ENCODE measurements at regions not wholly inside any gene's neighbourhood (a gene's known extent, or its start where the extent isn't known, plus 50 kb on each side); places are given as distances from the start of the nearest gene placed in this dataset.

DNA sequence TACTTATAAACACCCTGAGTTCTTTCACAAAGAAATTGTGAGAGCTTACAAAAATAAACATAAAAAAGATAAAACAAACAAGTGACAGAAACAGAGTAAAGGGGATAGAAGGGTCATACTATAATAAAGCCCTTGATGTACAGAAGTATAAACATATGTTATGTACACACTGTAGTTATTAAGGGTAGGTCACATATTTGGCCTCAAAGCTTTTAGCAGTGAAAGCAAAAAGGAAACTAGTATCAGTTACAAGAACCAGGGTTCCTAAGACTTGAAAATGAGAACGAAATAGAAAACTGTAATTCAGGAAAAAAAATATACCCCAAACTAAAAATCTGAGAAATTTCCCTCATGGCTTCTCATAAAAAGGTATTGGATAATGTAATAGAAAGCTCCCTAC lies 380.6 kb downstream of the HDGFL1 start:
- H3K9me3 ChIP-seq (ENCODE audit: control insufficient read depth, insufficient read depth, low read depth, low read length), result no peaks in the 10 kb centered on the region
- CTCF ChIA-PET, result interaction anchor here (0.7 kb wide), 1 partner anchor 10 kb away, joined by 4 read pairs; no protein-coding TSS in a partner anchor

DNA sequence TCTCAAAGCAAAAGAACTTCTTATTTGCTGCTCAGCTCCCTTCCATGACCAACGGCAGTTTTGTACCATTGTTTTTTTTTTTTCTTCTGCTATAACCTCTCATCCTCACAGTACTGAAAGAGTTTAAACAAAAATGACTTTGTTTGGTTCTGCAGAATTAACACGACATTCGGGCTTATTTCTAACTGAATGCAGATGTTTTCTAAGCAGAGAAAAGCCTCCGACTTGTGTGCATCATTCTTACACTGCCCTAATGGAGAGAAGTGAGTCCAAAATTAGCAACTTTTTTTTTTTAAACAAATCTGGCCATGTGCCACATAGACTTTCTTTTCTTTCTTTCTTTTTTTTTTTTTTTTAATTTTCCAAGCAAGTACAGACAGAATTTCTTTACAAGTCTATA lies 382.7 kb downstream of the HDGFL1 start:
- TF ChIP-seq ZNF112 (tag by site-specific recombination; IDR thresholded peaks at IDR 0.05) (no peak), EGR2 (tag by site-specific recombination; IDR thresholded peaks at IDR 0.05; ENCODE audit: low read depth) (no peak), ZNF239 (tag by site-specific recombination; IDR thresholded peaks at IDR 0.05) (no peak), ZNF623 (tag by site-specific recombination; IDR thresholded peaks at IDR 0.05) (no peak), ZNF292 (tag by site-specific recombination; IDR thresholded peaks at IDR 0.05; ENCODE audit: borderline replicate concordance, low read depth) (no peak), MEIS1 (CRISPR knock-in tag; IDR thresholded peaks at IDR 0.05; ENCODE audit: borderline replicate concordance) (no peak)
- TF ChIP-seq, protein P1, sequence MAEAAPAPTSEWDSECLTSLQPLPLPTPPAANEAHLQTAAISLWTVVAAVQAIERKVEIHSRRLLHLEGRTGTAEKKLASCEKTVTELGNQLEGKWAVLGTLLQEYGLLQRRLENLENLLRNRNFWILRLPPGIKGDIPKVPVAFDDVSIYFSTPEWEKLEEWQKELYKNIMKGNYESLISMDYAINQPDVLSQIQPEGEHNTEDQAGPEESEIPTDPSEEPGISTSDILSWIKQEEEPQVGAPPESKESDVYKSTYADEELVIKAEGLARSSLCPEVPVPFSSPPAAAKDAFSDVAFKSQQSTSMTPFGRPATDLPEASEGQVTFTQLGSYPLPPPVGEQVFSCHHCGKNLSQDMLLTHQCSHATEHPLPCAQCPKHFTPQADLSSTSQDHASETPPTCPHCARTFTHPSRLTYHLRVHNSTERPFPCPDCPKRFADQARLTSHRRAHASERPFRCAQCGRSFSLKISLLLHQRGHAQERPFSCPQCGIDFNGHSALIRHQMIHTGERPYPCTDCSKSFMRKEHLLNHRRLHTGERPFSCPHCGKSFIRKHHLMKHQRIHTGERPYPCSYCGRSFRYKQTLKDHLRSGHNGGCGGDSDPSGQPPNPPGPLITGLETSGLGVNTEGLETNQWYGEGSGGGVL (tag by site-specific recombination; IDR thresholded peaks at IDR 0.05), result no peak
- TF ChIP-seq, protein P2, sequence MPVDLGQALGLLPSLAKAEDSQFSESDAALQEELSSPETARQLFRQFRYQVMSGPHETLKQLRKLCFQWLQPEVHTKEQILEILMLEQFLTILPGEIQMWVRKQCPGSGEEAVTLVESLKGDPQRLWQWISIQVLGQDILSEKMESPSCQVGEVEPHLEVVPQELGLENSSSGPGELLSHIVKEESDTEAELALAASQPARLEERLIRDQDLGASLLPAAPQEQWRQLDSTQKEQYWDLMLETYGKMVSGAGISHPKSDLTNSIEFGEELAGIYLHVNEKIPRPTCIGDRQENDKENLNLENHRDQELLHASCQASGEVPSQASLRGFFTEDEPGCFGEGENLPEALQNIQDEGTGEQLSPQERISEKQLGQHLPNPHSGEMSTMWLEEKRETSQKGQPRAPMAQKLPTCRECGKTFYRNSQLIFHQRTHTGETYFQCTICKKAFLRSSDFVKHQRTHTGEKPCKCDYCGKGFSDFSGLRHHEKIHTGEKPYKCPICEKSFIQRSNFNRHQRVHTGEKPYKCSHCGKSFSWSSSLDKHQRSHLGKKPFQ (tag by site-specific recombination; IDR thresholded peaks at IDR 0.05), result no peak
- TF ChIP-seq, protein P3, sequence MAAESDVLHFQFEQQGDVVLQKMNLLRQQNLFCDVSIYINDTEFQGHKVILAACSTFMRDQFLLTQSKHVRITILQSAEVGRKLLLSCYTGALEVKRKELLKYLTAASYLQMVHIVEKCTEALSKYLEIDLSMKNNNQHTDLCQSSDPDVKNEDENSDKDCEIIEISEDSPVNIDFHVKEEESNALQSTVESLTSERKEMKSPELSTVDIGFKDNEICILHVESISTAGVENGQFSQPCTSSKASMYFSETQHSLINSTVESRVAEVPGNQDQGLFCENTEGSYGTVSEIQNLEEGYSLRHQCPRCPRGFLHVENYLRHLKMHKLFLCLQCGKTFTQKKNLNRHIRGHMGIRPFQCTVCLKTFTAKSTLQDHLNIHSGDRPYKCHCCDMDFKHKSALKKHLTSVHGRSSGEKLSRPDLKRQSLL (tag by site-specific recombination; IDR thresholded peaks at IDR 0.05), result no peak
- TF ChIP-seq, protein P4, sequence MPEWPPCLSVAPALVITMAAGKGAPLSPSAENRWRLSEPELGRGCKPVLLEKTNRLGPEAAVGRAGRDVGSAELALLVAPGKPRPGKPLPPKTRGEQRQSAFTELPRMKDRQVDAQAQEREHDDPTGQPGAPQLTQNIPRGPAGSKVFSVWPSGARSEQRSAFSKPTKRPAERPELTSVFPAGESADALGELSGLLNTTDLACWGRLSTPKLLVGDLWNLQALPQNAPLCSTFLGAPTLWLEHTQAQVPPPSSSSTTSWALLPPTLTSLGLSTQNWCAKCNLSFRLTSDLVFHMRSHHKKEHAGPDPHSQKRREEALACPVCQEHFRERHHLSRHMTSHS (tag by site-specific recombination; IDR thresholded peaks at IDR 0.05), result no peak
- H3K27ac ChIP-seq (ENCODE audit: extremely low read depth, low read depth, low read length), result no peak overlapping the region
- H3K4me3 ChIP-seq (ENCODE audit: low read depth, low read length), result no peak overlapping the region
- H3K36me3 ChIP-seq (ENCODE audit: control insufficient read depth in 2 of 2, insufficient read depth in 1 of 2, low read length in 2 of 2), result no peaks in the 10 kb centered on the region
- no peaks in the 10 kb centered on the region for H3K9me3 ChIP-seq (ENCODE audit: control insufficient read depth, insufficient read depth, low read depth, low read length)
- peaks cover 13% of the 10 kb centered on the region for H3K4me1 ChIP-seq (ENCODE audit: control insufficient read depth, insufficient read depth, low read length)
- POLR2A ChIA-PET, result no interaction called here
- CTCF ChIA-PET, result interaction anchor here (0.7 kb wide), 1 partner anchor 304 kb away, joined by 3 read pairs; no protein-coding TSS in a partner anchor

More for the DNA sequence above, 380.6 kb downstream of the HDGFL1 start:
- TF ChIP-seq ZNF121 (tag by site-specific recombination; IDR thresholded peaks at IDR 0.05), result no peak
- no peak for TF ChIP-seq ZNF175 (tag by site-specific recombination; IDR thresholded peaks at IDR 0.05)
- no peak for TF ChIP-seq ZNF791 (tag by site-specific recombination; IDR thresholded peaks at IDR 0.05)
- no peak for TF ChIP-seq ZNF514 (tag by site-specific recombination; IDR thresholded peaks at IDR 0.05)
- TF ChIP-seq, protein P5, sequence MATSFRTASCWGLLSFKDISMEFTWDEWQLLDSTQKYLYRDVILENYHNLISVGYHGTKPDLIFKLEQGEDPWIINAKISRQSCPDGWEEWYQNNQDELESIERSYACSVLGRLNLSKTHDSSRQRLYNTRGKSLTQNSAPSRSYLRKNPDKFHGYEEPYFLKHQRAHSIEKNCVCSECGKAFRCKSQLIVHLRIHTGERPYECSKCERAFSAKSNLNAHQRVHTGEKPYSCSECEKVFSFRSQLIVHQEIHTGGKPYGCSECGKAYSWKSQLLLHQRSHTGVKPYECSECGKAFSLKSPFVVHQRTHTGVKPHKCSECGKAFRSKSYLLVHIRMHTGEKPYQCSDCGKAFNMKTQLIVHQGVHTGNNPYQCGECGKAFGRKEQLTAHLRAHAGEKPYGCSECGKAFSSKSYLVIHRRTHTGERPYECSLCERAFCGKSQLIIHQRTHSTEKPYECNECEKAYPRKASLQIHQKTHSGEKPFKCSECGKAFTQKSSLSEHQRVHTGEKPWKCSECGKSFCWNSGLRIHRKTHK (tag by site-specific recombination; IDR thresholded peaks at IDR 0.05), result no peak
- TF ChIP-seq, protein P6, sequence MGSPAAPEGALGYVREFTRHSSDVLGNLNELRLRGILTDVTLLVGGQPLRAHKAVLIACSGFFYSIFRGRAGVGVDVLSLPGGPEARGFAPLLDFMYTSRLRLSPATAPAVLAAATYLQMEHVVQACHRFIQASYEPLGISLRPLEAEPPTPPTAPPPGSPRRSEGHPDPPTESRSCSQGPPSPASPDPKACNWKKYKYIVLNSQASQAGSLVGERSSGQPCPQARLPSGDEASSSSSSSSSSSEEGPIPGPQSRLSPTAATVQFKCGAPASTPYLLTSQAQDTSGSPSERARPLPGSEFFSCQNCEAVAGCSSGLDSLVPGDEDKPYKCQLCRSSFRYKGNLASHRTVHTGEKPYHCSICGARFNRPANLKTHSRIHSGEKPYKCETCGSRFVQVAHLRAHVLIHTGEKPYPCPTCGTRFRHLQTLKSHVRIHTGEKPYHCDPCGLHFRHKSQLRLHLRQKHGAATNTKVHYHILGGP (tag by site-specific recombination; IDR thresholded peaks at IDR 0.05), result no peak
- TF ChIP-seq ZNF433 (tag by site-specific recombination; IDR thresholded peaks at IDR 0.05; ENCODE audit: low read depth), result no peak
- no peak for TF ChIP-seq ZNF837 (tag by site-specific recombination; IDR thresholded peaks at IDR 0.05)
- TF ChIP-seq, protein P7, sequence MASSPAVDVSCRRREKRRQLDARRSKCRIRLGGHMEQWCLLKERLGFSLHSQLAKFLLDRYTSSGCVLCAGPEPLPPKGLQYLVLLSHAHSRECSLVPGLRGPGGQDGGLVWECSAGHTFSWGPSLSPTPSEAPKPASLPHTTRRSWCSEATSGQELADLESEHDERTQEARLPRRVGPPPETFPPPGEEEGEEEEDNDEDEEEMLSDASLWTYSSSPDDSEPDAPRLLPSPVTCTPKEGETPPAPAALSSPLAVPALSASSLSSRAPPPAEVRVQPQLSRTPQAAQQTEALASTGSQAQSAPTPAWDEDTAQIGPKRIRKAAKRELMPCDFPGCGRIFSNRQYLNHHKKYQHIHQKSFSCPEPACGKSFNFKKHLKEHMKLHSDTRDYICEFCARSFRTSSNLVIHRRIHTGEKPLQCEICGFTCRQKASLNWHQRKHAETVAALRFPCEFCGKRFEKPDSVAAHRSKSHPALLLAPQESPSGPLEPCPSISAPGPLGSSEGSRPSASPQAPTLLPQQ (tag by site-specific recombination; IDR thresholded peaks at IDR 0.05), result no peak
- TF ChIP-seq IKZF3 (tag by site-specific recombination; IDR thresholded peaks at IDR 0.05), result no peak
- TF ChIP-seq, protein P8, sequence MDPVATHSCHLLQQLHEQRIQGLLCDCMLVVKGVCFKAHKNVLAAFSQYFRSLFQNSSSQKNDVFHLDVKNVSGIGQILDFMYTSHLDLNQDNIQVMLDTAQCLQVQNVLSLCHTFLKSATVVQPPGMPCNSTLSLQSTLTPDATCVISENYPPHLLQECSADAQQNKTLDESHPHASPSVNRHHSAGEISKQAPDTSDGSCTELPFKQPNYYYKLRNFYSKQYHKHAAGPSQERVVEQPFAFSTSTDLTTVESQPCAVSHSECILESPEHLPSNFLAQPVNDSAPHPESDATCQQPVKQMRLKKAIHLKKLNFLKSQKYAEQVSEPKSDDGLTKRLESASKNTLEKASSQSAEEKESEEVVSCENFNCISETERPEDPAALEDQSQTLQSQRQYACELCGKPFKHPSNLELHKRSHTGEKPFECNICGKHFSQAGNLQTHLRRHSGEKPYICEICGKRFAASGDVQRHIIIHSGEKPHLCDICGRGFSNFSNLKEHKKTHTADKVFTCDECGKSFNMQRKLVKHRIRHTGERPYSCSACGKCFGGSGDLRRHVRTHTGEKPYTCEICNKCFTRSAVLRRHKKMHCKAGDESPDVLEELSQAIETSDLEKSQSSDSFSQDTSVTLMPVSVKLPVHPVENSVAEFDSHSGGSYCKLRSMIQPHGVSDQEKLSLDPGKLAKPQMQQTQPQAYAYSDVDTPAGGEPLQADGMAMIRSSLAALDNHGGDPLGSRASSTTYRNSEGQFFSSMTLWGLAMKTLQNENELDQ (tag by site-specific recombination; IDR thresholded peaks at IDR 0.05; ENCODE audit: low read depth), result no peak
- TF ChIP-seq KLF16 (tag by site-specific recombination; IDR thresholded peaks at IDR 0.05), result no peak
- POLR2A ChIA-PET, result no interaction called here
- Histone ChIP-seq H3K4me1 (ENCODE audit: control insufficient read depth, insufficient read depth, low read length) (0 out of 2 replicates have a peak, but pooled peaks cover 3% of the 10 kb centered on the region), H3K36me3 (ENCODE audit: control insufficient read depth in 2 of 2, insufficient read depth in 1 of 2, low read length in 2 of 2) (no peaks in the 10 kb centered on the region), H3K4me3 (ENCODE audit: low read depth, low read length) (no peak overlapping the region), H3K27ac (ENCODE audit: extremely low read depth, low read depth, low read length) (no peak overlapping the region)
